ENCODE measurements at regions not wholly inside any gene's neighbourhood (a gene's known extent, or its start where the extent isn't known, plus 50 kb on each side); places are given as distances from the start of the nearest gene placed in this dataset.

- no peak for TF ChIP-seq CTCF (IDR thresholded peaks at IDR 0.05; ENCODE audit: unreplicated experiment in 3 of 3)
- Mint-ChIP-seq H3K36me3 (ENCODE audit: low read depth) (no peaks in the 10 kb centered on the region), H3K4me3 (no peak overlapping the region), H3K9me3 (no peaks in the 10 kb centered on the region), H3K27me3 (ENCODE audit: low read depth) (peaks cover 57% of the 10 kb centered on the region), H3K27ac (no peak overlapping the region), H3K4me1 (peaks cover 28% of the 10 kb centered on the region)
These were observed 203.9 kb upstream of the LEF1 start for GRCh38 chr4:108372681-108373080.

DNA sequence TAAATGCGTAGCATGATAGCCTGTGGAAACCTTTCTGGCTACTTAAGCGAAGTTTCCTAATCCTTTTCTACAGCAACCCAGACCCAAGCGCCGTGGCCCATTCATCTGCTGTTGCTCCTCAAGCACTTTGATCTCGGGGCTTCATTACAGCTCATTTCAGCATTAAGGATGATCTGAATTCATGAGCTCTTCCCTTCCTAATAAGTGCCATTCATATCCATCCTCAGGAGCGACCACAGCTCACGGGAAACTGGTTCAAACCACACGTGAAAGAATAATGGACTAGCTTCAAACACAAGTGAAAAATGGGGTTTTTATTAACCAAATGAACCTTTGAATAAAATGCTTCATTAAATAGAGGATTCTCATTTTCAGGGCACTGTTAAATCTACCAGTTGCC lies 202.6 kb upstream of the LEF1 start:
- no peak for TF ChIP-seq CTCF (IDR thresholded peaks at IDR 0.05; ENCODE audit: unreplicated experiment in 3 of 3)
- no peaks in the 10 kb centered on the region for H3K9me3 Mint-ChIP-seq
- H3K27ac Mint-ChIP-seq, result peak overlapping the region in 2 of 3 experiments; percentile 9 to 17
- H3K4me1 Mint-ChIP-seq, result peaks cover 26% of the 10 kb centered on the region
- H3K4me3 Mint-ChIP-seq, result peak overlapping the region; percentile 9 to 26 (median 16)
- no peaks in the 10 kb centered on the region for H3K36me3 Mint-ChIP-seq (ENCODE audit: low read depth)
- H3K27me3 Mint-ChIP-seq (ENCODE audit: low read depth), result peaks cover 49% of the 10 kb centered on the region

DNA sequence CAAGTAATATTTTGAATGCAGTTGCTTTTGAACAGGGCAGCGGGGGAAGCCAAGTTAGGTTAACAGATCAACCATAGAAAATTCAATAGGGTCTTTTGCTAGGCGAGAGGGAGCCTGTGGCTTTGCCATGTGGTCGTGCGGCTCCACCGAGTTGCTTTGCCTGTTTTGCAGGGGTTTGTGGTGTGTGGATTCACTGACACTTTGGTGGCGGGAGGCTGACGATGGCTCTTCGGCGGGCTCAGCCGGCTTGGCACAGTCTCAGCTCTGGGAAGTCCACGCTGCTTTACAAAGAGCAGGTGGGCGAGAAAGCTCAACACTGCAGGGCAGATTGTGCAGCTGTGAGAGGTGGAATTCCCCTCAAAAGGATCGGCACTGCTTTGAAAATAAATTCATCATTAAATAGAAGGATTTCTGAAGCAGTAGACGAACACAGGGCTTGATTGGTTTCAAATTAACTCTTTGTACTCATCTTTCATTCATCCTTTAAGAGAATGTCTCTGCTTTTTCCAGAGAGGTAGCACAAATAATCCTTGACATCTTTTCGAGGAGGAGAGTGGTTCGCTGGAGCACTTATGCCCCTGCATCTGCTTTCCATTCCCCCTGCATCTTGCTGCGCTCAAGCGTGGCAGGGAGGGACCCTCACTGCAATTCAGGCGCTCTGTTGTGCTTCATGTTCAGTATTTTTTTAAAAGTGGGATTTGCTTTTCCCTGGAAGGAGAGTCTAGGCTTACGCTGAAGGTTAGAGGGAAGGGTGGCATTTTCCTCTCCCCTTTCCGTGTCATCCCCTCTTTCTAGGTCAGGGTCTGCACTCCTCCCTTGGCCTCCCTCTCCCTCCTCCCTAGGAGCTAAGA lies 201.8 kb upstream of the LEF1 start:
- H3K36me3 Mint-ChIP-seq (ENCODE audit: low read depth), result no peaks in the 10 kb centered on the region
- no peak for TF ChIP-seq CTCF (IDR thresholded peaks at IDR 0.05; ENCODE audit: unreplicated experiment in 3 of 3)
- no peaks in the 10 kb centered on the region for H3K9me3 Mint-ChIP-seq
- H3K4me3 Mint-ChIP-seq, result peak overlapping the region; percentile 26 to 55 (median 32)
- H3K27ac Mint-ChIP-seq, result peak overlapping the region in 2 of 3 experiments; percentile 9 to 17
- peaks cover 49% of the 10 kb centered on the region for H3K27me3 Mint-ChIP-seq (ENCODE audit: low read depth)
- H3K4me1 Mint-ChIP-seq, result peaks cover 28% of the 10 kb centered on the region

DNA sequence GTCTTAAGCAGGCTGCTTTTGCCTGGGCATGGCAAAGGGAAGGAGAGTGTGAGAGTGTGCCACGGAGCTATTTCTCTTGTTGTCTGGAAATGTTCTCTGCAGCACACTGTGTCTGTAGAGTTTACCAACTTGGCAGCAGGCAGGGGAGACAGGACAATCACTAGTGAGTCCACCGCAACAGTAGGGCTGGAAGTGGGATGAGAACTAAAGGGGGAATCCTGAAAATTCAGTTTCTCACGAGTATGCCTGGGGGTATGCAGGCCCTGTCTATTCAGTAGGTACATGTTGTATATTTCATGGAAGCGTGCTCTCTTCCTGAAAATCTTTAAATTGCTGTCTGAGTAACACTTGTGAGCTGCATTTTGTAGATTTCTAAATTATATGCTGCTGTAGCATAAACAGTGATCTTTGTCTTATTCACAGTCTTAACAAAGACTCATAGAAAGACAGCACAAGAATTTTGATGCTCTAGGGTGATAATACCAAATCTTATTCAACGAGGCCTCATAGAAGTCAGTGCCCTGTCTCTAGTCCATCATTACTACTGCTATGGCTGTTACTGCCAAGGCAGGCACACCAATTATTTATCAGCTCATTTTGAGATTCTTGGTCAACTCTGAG lies 200.4 kb upstream of the LEF1 start:
- Mint-ChIP-seq H3K4me1 (peaks cover 24% of the 10 kb centered on the region), H3K9me3 (no peaks in the 10 kb centered on the region), H3K36me3 (ENCODE audit: low read depth) (no peaks in the 10 kb centered on the region), H3K27ac (no peak overlapping the region), H3K4me3 (no peak overlapping the region), H3K27me3 (ENCODE audit: low read depth) (peaks cover 46% of the 10 kb centered on the region)
- no peak for TF ChIP-seq CTCF (IDR thresholded peaks at IDR 0.05; ENCODE audit: unreplicated experiment in 3 of 3)

DNA sequence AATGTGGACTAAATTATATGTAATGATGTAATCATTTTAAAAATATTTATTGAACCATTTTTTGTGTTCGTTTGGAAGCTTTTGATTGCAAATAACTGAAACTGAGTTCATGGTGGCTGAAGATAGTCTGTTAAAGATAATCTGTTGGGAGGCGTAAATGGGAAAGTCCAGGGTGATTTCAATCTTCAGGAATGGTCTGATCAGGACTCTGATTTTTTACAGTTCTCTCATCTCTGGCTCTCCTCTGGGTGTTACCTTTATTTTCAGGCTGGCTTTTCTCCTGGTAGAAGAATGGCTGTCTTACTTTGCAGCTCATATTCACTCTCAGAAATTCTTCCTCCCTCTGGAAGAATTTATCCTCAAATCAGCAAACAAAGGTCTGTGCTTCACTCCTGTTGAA lies 199.0 kb upstream of the LEF1 start:
- no peak overlapping the region for H3K27ac Mint-ChIP-seq
- no peak overlapping the region for H3K4me3 Mint-ChIP-seq
- H3K27me3 Mint-ChIP-seq (ENCODE audit: low read depth), result peaks cover 42% of the 10 kb centered on the region
- TF ChIP-seq CTCF (IDR thresholded peaks at IDR 0.05; ENCODE audit: unreplicated experiment in 3 of 3), result no peak
- H3K4me1 Mint-ChIP-seq, result peaks cover 28% of the 10 kb centered on the region
- H3K9me3 Mint-ChIP-seq, result no peaks in the 10 kb centered on the region
- no peaks in the 10 kb centered on the region for H3K36me3 Mint-ChIP-seq (ENCODE audit: low read depth)

Data from nephron (organoid).